ENCODE measurements at regions not wholly inside any gene's neighbourhood (a gene's known extent, or its start where the extent isn't known, plus 50 kb on each side); places are given as distances from the start of the nearest gene placed in this dataset.

GRCh38 chr12:124227951-124228711, 66.8 kb upstream of the RFLNA start (continued):
- TF ChIP-seq ZNF184 (CRISPR knock-in tag; IDR thresholded peaks at IDR 0.05) (no peak), CBX5 (IDR thresholded peaks at IDR 0.05; ENCODE audit: borderline replicate concordance, low read depth) (no peak), GABPB1 (CRISPR knock-in tag; IDR thresholded peaks at IDR 0.05) (no peak), SNIP1 (IDR thresholded peaks at IDR 0.05; ENCODE audit: low read depth) (no peak), RBFOX2 (IDR thresholded peaks at IDR 0.05; ENCODE audit: low read depth, low read length) (peak; percentile 44; the same call in 1 of the 2 replicates), ZNF232 (CRISPR knock-in tag; IDR thresholded peaks at IDR 0.05) (no peak), ZNF785 (CRISPR knock-in tag; IDR thresholded peaks at IDR 0.05) (no peak), ZNF121 (CRISPR knock-in tag; conservative IDR thresholded peaks at IDR 0.05) (no peak), ZNF398 (CRISPR knock-in tag; IDR thresholded peaks at IDR 0.05) (no peak), HMG20B (CRISPR knock-in tag; IDR thresholded peaks at IDR 0.05) (no peak), CXXC5 (CRISPR knock-in tag; IDR thresholded peaks at IDR 0.05) (peak; percentile 18; the same call in 1 of the 2 replicates), PURB (CRISPR knock-in tag; IDR thresholded peaks at IDR 0.05; ENCODE audit: low read depth) (no peak), SREBF2 (CRISPR knock-in tag; IDR thresholded peaks at IDR 0.05) (no peak), ASH1L (IDR thresholded peaks at IDR 0.05; ENCODE audit: borderline replicate concordance, low read depth, partially characterized antibody) (no peak), PBX2 (CRISPR knock-in tag; IDR thresholded peaks at IDR 0.05; ENCODE audit: low read depth) (no peak), PBX2 (tag; conservative IDR thresholded peaks at IDR 0.05; ENCODE audit: low read depth) (no peak), HOXB6 (CRISPR knock-in tag; IDR thresholded peaks at IDR 0.05; ENCODE audit: borderline replicate concordance) (no peak), GTF2A2 (tag; IDR thresholded peaks at IDR 0.05) (no peak)
- TF ChIP-seq, protein P1, sequence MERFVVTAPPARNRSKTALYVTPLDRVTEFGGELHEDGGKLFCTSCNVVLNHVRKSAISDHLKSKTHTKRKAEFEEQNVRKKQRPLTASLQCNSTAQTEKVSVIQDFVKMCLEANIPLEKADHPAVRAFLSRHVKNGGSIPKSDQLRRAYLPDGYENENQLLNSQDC (CRISPR knock-in tag; IDR thresholded peaks at IDR 0.05), result no peak
- TF ChIP-seq, protein P2, sequence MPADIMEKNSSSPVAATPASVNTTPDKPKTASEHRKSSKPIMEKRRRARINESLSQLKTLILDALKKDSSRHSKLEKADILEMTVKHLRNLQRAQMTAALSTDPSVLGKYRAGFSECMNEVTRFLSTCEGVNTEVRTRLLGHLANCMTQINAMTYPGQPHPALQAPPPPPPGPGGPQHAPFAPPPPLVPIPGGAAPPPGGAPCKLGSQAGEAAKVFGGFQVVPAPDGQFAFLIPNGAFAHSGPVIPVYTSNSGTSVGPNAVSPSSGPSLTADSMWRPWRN (IDR thresholded peaks at IDR 0.05; ENCODE audit: low read depth), result no peak
